ENCODE measurements at regions not wholly inside any gene's neighbourhood (a gene's known extent, or its start where the extent isn't known, plus 50 kb on each side); places are given as distances from the start of the nearest gene placed in this dataset.
"Not testable (repeated sequence)": the region's sequence is repeated elsewhere in the genome, so short reads cannot be mapped to it uniquely, and the experiment has no call there.

DNA sequence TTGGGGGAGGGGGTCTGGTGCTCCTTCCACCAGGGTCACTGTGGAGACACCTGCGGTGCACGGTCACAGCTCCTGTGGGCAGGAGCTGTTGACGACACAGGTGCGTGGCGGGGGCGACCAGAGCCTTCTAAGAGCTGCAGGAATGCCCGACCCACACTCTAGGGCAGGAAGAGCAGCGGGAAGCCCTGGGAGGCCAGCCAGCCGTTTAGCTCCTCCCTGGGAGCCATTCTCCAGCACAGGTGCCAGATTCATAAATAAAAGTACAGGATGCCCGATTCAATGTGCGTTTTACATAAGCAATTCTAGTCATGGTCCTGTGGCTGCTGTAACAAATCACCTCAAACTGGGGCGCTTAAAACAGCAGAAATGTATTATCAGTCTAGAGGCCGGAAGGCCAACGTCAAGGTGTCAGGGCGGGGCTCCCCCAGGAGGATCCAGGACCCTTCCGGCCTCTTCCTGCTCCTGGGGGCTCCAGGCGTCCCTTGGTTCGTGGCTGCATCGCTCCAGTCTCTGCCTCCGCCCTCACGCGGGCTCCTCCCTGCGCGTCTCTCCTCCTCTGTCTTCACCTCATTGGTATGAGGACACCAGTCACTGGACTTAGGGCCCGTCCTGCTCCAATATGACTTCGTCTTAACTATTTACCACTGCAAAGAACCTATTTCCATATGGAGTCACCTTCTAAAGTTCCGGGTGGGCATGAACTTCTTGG is 155.4 kb downstream of the FOXL1 start:
- no peak overlapping the region for H3K4me3 ChIP-seq (replicated peaks; ENCODE audit: low read depth, low read length)
- TF ChIP-seq, protein P1, sequence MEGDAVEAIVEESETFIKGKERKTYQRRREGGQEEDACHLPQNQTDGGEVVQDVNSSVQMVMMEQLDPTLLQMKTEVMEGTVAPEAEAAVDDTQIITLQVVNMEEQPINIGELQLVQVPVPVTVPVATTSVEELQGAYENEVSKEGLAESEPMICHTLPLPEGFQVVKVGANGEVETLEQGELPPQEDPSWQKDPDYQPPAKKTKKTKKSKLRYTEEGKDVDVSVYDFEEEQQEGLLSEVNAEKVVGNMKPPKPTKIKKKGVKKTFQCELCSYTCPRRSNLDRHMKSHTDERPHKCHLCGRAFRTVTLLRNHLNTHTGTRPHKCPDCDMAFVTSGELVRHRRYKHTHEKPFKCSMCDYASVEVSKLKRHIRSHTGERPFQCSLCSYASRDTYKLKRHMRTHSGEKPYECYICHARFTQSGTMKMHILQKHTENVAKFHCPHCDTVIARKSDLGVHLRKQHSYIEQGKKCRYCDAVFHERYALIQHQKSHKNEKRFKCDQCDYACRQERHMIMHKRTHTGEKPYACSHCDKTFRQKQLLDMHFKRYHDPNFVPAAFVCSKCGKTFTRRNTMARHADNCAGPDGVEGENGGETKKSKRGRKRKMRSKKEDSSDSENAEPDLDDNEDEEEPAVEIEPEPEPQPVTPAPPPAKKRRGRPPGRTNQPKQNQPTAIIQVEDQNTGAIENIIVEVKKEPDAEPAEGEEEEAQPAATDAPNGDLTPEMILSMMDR (IDR thresholded peaks at IDR 0.05; ENCODE audit: insufficient read depth, low read length, poor library complexity, severe bottlenecking) = no peak
- no peak for DNase-seq (ENCODE audit: extremely low read depth, insufficient read length)
- H3K27me3 ChIP-seq (replicated peaks; ENCODE audit: control insufficient read depth, insufficient read depth, low read length) = peaks cover 2% of the 10 kb centered on the region; the same call in 1 of the 2 replicates
- no peaks in the 10 kb centered on the region for H3K36me3 ChIP-seq (ENCODE audit: control insufficient read depth, insufficient read depth, low read length)

DNA sequence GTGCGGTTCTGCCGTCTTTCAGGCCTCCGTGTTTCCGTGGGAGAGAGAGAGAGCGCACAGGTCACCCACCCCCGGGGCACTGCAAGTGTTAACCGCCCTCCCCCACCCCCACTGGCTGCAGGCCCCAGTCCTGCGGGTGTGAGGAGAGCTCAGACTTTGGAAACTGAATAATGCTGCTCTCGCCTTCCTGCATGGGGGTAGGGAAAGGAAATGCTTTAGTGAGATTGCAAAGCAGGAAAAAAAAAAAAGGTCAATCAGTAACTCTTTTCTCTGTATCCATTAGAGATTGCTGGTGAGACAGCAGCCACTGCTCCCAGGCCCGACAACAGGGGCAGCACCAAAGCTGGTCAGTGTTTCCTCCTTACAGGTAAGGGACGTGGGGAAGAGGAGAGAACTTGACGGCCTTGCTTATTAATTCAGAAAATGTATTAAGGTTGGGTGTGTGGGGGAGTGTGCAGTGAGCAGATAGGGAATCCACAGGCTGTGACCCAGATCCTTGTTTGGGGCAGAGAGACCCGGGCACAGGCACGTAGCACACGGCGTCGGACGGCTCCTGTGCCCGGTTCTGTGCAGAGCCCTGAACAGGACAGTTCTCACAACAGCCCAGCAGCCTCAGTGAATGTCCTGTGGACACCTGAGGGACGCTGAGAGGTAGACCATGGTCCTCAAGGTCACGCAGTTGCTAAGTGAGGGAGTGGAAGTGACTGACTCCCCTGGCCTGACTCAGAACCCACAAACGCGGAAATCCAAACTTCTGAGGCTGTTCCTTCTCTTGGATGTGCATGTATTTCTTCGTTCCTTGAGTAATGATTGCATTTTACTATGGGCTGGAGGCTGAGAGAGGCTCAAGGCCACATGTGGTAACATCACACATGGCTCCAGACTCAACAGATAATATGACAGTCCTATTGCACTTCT is 156.5 kb downstream of the FOXL1 start:
- H3K36me3 ChIP-seq (ENCODE audit: control insufficient read depth, insufficient read depth, low read length) = no peaks in the 10 kb centered on the region
- TF ChIP-seq, protein P1 (IDR thresholded peaks at IDR 0.05; ENCODE audit: insufficient read depth, low read length, poor library complexity, severe bottlenecking) = no peak
- H3K4me3 ChIP-seq (replicated peaks; ENCODE audit: low read depth, low read length) = no peak overlapping the region
- peaks cover 1% of the 10 kb centered on the region; the same call in 1 of the 2 replicates for H3K27me3 ChIP-seq (replicated peaks; ENCODE audit: control insufficient read depth, insufficient read depth, low read length)
- DNase-seq (ENCODE audit: extremely low read depth, insufficient read length) = no peak

- Histone ChIP-seq H3K27me3 (replicated peaks; ENCODE audit: control insufficient read depth, insufficient read depth, low read length) (no peaks in the 10 kb centered on the region), H3K36me3 (ENCODE audit: control insufficient read depth, insufficient read depth, low read length) (no peaks in the 10 kb centered on the region)
- TF ChIP-seq, protein P1 (IDR thresholded peaks at IDR 0.05; ENCODE audit: insufficient read depth, low read length, poor library complexity, severe bottlenecking) = no peak
These were observed 157.4 kb downstream of the FOXL1 start for GRCh38 chr16:86735727-86736126.

DNA sequence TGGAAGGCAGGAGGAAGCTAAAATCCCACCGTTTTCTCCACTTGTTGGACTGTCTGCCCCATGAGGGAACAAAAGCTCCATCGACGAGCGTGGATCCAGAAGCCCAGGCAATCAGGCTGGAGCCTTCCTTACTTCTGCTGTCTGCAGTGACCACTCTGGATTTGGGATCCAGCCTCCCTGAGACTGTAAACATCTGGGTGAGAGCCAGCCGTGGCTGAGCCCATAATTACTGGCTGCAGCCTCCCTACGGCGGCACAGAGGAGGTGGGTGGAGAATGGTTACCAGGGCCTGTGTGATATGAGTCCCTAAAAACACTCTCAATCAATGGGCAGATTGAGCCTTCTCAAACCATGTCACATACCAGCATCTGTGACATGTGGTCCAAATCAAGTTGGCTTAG is 158.2 kb downstream of the FOXL1 start:
- Histone ChIP-seq H3K36me3 (ENCODE audit: control insufficient read depth, insufficient read depth, low read length) (no peaks in the 10 kb centered on the region), H3K27me3 (replicated peaks; ENCODE audit: control insufficient read depth, insufficient read depth, low read length) (peaks cover 2% of the 10 kb centered on the region), H3K4me3 (replicated peaks; ENCODE audit: low read depth, low read length) (no peak overlapping the region)
- DNase-seq (ENCODE audit: extremely low read depth, insufficient read length) = no peak
- TF ChIP-seq, protein P1 (IDR thresholded peaks at IDR 0.05; ENCODE audit: insufficient read depth, low read length, poor library complexity, severe bottlenecking) = no peak

More at GRCh38 chr16:86735727-86736126, 157.4 kb downstream of the FOXL1 start:
- H3K4me3 ChIP-seq (replicated peaks; ENCODE audit: low read depth, low read length) = no peak overlapping the region
- DNase-seq (ENCODE audit: extremely low read depth, insufficient read length) = no peak

- Histone ChIP-seq H3K36me3 (ENCODE audit: control insufficient read depth, insufficient read depth, low read length) (no peaks in the 10 kb centered on the region), H3K27me3 (replicated peaks; ENCODE audit: control insufficient read depth, insufficient read depth, low read length) (peaks cover 2% of the 10 kb centered on the region), H3K4me3 (replicated peaks; ENCODE audit: low read depth, low read length) (no peak overlapping the region)
- no peak for DNase-seq (ENCODE audit: extremely low read depth, insufficient read length)
- TF ChIP-seq, protein P1 (IDR thresholded peaks at IDR 0.05; ENCODE audit: insufficient read depth, low read length, poor library complexity, severe bottlenecking) = no peak
These were observed 158.7 kb downstream of the FOXL1 start for GRCh38 chr16:86737083-86737482.

DNA sequence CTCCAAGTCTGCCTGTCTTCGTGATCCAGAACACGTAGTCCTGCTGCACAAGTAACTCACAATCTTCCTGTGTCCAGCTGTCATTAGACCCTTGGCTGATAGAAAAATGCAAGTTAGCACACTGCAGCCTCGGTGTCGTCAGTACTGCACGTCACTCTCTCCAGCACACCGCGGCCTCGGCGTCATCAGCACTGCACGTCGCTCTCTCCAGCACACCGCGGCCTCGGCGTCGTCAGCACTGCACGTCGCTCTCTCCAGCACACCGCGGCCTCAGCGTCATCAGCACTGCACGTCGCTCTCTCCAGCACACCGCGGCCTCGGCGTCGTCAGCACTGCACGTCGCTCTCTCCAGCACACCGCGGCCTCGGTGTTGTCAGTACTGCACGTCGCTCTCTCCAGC is 160.0 kb downstream of the FOXL1 start:
- not testable (repeated sequence) for H3K27me3 ChIP-seq (replicated peaks; ENCODE audit: control insufficient read depth, insufficient read depth, low read length)

More for the DNA sequence above, 160.0 kb downstream of the FOXL1 start:
- DNase-seq (ENCODE audit: extremely low read depth, insufficient read length); H3K4me3 ChIP-seq (replicated peaks; ENCODE audit: low read depth, low read length); H3K36me3 ChIP-seq (ENCODE audit: control insufficient read depth, insufficient read depth, low read length): not testable (repeated sequence)

All from GM06990 (cell line).